Fibroblast of skin of right biceps (primary cell): ENCODE measurements at regions not wholly inside any gene's neighbourhood (a gene's known extent, or its start where the extent isn't known, plus 50 kb on each side); places are given as distances from the start of the nearest gene placed in this dataset.
"Not testable (repeated sequence)": the region's sequence is repeated elsewhere in the genome, so short reads cannot be mapped to it uniquely, and the experiment has no call there.

Experiments
- DNase-seq: peaks from one replicate; pipeline ENCODE4 v3.0.0-alpha.2; 2013

DNA sequence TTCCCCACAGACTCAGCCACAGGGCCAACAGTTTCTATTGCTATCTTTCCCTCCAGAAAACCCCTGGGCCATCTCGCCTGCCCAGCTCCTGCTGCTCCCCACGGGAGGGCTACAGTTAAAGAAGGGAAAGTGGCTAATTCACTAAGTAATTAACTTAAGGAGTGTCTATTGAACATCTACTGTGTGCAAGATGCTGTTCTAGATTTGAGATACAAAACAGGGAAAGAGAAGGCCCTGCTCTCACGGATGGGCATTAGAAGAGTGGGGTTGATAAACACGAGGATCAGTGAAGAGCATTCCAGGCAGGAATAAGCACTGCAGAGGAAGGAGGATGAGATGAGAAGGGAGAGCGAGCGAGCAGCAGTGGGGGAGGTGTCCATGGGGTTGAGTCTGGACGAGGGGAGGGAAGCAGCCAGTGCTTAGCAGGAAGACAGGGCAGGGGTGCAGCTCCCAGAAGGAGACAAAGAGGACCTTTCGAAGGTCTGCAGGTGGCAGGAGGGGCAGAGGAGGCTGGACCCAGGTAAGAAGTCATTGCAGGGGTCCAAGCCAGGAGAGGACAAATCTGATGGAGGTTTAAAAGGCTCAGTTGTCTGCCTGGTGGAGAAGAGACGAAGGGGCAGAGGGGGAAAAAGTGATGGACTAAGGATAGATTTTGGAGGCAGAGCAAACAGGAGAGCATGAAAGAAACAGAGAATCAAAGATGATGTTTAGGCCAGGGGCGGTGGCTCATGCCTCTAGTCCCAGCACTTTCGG is 64.7 kb downstream of the KLF15 start:
- no peak for DNase-seq

DNA sequence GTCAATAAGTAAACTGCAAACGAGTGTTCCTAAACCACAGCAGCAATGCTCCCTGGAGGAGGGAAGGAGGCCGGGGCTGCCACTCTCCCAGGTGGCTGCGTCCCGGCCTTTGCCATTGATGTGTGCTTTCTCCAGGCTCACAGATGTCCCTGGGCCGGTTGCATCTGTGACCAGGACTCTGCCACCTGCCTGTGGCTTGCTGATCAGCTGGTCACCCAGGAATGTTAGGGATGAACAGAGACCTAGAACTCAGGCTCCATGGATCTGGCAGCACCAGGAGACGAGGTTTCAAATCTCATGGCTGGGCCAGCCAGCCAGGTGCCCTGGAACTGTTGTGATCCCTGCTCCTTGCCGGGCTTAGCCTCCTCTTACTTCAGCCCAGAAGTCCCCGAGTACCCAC is 65.7 kb downstream of the KLF15 start:
- DNase-seq = no peak

DNA sequence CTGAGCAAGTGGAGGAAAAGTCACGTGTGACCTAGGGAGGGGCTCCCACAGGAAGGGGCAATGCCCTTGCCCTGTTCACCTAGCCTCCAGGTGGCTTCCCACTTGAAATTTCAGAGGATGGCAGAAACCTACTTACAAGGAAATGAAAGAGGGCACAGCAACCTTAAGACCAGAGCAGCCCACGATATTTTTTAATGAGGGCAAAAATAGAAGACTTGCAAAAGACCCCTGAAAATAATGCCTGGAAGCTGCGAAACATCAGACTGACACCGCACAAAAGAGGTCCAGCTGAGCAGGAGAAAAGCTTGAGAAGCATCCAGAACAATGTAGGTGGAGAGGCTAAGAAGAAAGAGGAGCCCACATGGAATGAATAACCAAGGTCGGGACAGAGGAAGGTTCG is 66.1 kb downstream of the KLF15 start:
- no peak for DNase-seq

DNA sequence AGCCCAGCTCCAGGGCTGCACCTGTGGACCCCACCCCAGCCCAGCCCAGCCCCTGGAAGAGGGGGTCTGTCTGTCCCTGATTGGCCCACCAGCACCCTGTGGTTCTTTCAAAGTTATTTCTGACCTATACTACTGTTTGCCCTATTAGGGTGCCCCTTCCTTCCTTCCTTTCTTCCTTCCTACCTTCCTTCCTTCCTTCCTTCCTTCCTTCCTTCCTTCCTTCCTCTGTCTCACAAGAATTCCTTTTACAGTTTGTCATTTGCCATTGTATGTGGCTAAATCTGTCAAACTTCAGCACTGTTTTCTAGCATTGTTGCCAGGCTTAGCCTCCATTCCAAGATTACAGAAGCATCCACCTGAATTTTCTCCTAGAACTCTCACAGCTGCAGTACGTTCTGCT is 66.9 kb downstream of the KLF15 start:
- no peak for DNase-seq

DNA sequence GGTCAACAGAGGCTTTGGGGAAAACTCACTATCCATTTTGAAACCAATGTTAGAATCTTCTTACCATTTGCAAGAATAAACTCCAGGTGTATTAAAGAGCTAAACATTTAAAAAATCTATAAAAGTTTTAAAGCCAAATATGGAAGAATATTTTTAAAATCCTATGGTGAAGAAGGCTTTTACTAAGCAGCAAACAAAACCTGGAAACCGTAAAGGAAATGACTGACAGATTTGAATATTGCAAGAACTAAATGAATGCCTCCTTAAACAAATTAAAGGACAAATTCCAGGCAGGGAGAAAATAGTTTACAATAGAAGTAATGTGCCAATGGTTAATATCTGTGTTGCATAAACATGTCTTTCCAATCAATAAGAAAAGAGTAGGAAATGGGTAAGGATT is 68.1 kb downstream of the KLF15 start:
- no peak for DNase-seq

GRCh38 chr3:126288314-126288713 is 68.9 kb downstream of the KLF15 start:
- no peak for DNase-seq

GRCh38 chr3:126287536-126288241 is 69.5 kb downstream of the KLF15 start:
- peak; percentile 43 for DNase-seq

GRCh38 chr3:126287171-126287535 is 70.1 kb downstream of the KLF15 start:
- no peak for DNase-seq

DNA sequence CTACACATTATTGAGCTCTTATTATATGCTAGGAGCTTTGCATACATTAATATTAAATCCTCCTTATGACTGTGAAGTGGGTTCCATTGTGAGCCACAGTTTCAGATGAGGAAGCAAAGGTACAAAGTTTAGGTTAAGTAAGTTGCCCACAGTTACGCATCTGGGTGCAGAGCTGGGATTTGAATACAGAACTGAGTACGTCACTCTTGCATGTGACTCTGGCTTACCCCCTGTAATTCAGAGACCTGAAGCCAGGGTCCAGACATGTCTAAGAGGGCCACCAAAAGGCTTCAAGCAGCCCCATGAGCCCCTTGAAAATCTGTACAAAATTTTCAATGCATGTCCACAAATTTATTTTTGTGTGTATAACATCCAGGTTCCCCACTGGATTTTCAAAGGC is 71.8 kb downstream of the KLF15 start:
- no peak for DNase-seq

DNA sequence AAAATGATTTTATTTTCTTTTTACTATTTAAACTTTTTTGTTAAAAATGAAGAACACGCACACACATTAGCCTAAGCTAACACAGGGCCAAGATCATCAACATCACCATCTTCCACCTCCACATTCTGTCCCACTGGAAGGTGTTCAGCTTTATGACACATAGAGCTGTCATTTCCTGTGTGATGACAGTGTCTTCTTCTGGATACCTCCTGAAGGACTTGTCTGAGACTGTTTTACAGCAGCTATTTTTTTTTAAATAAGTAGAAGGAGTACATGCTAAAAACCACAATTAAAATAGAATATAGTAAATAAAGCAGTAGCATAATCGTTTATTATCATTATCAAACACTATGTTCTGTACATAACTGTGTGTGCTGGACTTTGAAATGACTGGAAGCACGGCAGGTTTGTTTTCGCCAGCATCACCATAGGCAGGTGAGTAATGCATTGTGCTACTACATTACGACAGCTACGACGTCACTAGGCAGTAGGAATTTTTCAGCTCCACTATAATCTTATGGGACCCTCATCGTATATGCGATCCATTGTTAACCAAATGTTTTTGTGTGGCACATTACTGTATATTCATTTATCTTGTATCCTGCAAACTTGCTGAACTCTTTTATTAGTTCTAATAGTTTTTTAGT is 72.8 kb downstream of the KLF15 start:
- DNase-seq = peak; percentile 64

DNA sequence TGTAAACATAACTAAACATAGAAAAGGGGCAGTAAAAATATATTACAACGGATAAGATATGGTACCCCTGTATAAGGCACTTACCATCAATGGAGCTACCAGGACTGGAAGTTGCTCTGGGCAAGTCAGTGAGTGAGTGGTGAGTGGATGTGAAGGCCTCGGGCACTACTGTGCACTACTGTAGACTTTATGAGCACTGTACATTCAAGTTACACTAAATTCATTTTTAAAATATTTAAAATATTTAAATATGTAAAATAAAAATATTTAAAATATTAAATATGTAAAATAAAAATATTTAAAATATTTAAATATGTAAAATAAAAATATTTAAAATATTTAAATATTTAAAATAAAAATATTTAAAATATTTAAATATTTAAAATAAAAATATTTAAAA is 73.6 kb downstream of the KLF15 start:
- not testable (repeated sequence) for DNase-seq

GRCh38 chr3:126279853-126280252 is 77.4 kb downstream of the KLF15 start:
- DNase-seq = no peak

DNA sequence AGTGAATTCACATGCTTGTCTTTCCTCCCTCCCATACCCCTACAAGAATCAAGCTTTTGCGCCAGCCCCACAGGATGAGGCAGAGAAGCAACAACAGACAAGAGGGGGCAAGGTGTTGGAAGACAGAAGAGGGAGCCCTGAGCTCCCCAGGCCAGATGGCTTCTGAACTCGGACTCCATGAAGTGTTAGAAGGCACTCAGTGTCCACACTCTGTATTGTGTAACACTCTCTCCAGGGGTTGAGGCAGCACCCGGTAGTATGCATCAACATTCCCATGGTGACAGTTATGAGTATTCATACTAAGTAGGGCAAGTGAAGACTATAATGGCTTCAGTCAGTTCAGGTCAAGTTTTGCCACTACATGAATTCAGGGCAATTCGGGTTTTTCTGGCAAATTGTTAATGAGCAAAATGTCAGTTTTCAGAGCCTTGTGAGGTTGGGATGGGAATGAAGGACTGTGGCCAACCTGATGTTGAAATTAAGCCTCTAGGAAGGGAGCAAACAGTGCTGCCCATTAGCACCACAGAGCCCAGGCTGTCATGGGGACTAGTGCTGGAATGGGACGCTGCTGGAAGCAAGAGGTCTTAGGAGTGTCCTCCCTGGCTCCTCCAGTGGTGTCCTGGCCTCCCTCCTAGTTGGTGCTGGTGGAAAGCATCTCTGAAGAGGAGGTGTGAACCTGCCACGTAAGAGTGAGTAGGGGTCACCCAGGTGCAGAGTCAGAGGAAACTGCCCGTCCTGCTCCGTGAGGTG is 79.4 kb downstream of the KLF15 start:
- DNase-seq = no peak

- DNase-seq = no peak
Observed at GRCh38 chr3:126275620-126275904, 81.6 kb downstream of the KLF15 start.

DNA sequence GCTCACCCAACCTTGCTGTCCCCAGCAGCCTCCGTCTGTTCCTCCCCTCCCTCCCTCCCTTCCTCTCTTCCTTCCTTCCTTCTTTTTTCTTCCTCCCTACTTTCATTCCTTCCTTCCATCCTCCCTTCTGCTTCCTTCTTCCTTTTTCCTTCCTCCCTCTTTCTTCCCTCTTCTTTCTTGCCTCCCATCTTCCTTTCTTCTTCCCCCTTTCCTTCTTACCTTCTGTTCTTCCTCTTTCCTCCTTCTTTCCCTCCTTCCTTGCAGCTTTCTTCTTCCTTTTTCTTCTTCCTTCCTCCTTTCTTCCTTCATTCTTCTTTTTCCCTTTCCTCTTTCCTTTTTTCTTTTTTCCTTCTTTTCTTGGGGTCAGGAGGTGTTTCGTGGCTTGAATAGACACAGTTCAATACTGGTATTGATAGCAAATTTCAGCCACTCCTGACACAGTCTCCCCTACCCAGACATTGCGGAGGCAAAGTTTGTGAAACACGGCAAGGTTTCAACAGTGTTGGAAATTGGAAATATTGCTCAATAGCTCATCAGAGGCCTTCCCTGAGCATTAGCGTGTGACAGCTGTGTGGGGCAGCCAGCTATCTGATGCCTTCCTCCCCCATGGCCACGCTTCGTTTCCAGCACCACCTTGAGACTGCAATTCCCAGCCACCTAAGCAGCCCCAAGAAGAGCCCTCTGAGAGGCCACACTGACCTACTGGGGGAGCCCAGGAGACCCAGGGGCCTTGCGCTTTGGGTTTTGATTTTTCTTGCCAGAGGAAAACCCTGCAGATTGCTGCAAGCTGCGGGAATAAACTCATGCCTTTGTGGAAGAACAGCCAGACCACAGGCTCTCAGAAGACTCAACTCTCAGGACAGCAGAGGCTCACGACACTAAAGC is 82.2 kb downstream of the KLF15 start:
- DNase-seq = no peak

- DNase-seq = no peak
Observed at GRCh38 chr3:126270145-126270811, 86.9 kb downstream of the KLF15 start.

DNA sequence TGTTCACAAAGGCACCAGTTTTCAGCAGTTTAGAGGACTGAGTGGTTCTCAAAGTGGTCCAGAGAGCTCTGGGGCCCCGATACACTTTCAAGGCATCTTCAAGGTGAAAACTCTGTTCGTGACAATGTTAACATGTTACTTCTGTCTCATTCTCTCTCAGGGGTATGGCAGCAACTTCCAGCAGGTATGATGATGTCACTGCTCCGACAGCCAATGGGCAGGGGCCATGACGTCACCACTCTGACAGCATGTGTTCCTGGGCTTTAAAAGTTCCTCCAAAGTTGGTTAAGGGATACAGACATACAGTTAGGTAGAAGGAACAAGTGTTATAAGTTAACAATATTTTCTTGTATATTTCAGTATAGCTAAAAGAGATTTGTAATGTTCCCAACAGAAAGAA is 87.9 kb downstream of the KLF15 start:
- DNase-seq = no peak

GRCh38 chr3:126268866-126269265 is 88.3 kb downstream of the KLF15 start:
- DNase-seq = no peak

GRCh38 chr3:126267976-126268615 is 87.7 kb upstream of the ALDH1L1 start:
- no peak for DNase-seq

DNA sequence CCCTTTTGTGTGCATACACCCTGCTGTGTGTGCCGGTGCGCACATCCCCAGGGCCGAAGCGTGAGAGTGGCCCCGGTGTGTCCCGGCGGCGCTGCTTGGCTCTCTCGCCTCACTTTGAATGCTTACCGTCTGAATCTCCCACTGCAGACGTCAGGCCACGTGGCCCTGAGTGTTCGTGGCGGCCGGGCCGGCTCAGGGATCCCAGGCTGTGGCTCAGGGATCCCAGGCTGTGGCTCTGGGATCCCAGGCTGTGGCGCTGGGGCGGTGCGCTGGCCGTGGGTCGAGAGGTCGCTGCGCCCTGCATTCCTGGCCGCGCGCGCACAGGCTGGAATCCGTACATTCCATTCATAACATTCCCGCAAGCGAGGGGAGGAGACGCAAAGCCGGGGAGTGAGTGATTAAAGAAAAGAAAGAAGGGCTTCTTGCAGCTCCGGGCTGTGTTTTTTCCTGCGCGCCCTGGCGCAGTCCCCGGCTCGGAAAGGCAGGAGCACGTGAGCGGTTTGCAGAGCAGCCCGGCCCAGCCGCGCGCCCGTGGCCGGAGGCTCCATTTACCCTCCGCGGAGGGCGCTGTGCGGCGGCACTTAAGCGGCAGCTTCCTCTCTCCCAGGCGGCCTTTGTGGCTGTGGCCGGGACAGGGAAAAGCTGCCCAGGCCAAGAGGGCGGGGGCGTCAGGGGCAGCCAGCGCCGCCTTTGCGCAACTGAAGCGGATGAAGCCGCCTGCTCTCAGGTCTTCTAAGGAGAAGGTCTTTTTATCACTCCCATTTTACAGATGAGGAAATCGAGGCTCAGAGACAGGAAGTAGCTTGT is 87.0 kb upstream of the ALDH1L1 start:
- peak; percentile 89 for DNase-seq

- no peak for DNase-seq
Observed at GRCh38 chr3:126266850-126267168, 86.4 kb upstream of the ALDH1L1 start.
